ENCODE measurements at regions not wholly inside any gene's neighbourhood (a gene's known extent, or its start where the extent isn't known, plus 50 kb on each side); places are given as distances from the start of the nearest gene placed in this dataset.
"Not testable (repeated sequence)": the region's sequence is repeated elsewhere in the genome, so short reads cannot be mapped to it uniquely, and the experiment has no call there.

GRCh38 chr18:75714766-75715165 is 287.3 kb upstream of the SMIM21 start:
- DNase-seq: no peak

- not testable (repeated sequence) for DNase-seq
Measured at GRCh38 chr18:75712124-75712867, 284.8 kb upstream of the SMIM21 start.

- no peak for DNase-seq
Measured at GRCh38 chr18:75700561-75700960, 273.1 kb upstream of the SMIM21 start.

- DNase-seq: no peak
Measured at GRCh38 chr18:75698861-75699260, 271.4 kb upstream of the SMIM21 start.

GRCh38 chr18:75697493-75697892 is 270.0 kb upstream of the SMIM21 start:
- no peak for DNase-seq

GRCh38 chr18:75696391-75696790 is 268.9 kb upstream of the SMIM21 start:
- DNase-seq: no peak

GRCh38 chr18:75694292-75694691 is 266.8 kb upstream of the SMIM21 start:
- DNase-seq: no peak

- DNase-seq: no peak
Measured at GRCh38 chr18:75691483-75691882, 264.0 kb upstream of the SMIM21 start.

- not testable (repeated sequence) for DNase-seq
Measured at GRCh38 chr18:75690283-75690682, 262.8 kb upstream of the SMIM21 start.

- DNase-seq: no peak
Measured at GRCh38 chr18:75687626-75688025, 260.1 kb upstream of the SMIM21 start.

- no peak for DNase-seq
Measured at GRCh38 chr18:75683426-75683825, 255.9 kb upstream of the SMIM21 start.

GRCh38 chr18:75681538-75682115 is 254.1 kb upstream of the SMIM21 start:
- no peak for DNase-seq

- no peak for DNase-seq
Measured at GRCh38 chr18:75679331-75679730, 251.8 kb upstream of the SMIM21 start.

GRCh38 chr18:75678627-75679026 is 251.1 kb upstream of the SMIM21 start:
- no peak for DNase-seq

- DNase-seq: no peak
Measured at GRCh38 chr18:75677696-75678455, 250.4 kb upstream of the SMIM21 start.

GRCh38 chr18:75660932-75661331 is 233.4 kb upstream of the SMIM21 start:
- no peak for DNase-seq

- no peak for DNase-seq
Measured at GRCh38 chr18:75659535-75660023, 232.1 kb upstream of the SMIM21 start.

- no peak for DNase-seq
Measured at GRCh38 chr18:75658330-75658729, 230.8 kb upstream of the SMIM21 start.

GRCh38 chr18:75656563-75657247 is 229.2 kb upstream of the SMIM21 start:
- DNase-seq: no peak

- no peak for DNase-seq
Measured at GRCh38 chr18:75656035-75656434, 228.5 kb upstream of the SMIM21 start.

GRCh38 chr18:75654851-75655751 is 227.6 kb upstream of the SMIM21 start:
- peak; percentile 27 for DNase-seq

GRCh38 chr18:75654386-75654785 is 226.9 kb upstream of the SMIM21 start:
- no peak for DNase-seq

All from NCI-H1092 (cell line).